GM19395 (cell line): ENCODE measurements at regions not wholly inside any gene's neighbourhood (a gene's known extent, or its start where the extent isn't known, plus 50 kb on each side); places are given as distances from the start of the nearest gene placed in this dataset.

Experiments used
- ATAC-seq: cut with Tn5 transposase; IDR thresholded peaks from one replicate; pipeline ENCODE4 v1.9.1; 2021; ENCODE audit warnings: mild to moderate bottlenecking, moderate library complexity; ENCODE audit not compliant: unreplicated experiment

- ATAC-seq: no peak
These were observed 65.1 kb downstream of the PFDN4 start for GRCh38 chr20:54272901-54273488.

- no peak for ATAC-seq
These were observed 67.6 kb downstream of the PFDN4 start for GRCh38 chr20:54275359-54276111.

GRCh38 chr20:54276577-54277169 is 68.8 kb downstream of the PFDN4 start:
- ATAC-seq: no peak

DNA sequence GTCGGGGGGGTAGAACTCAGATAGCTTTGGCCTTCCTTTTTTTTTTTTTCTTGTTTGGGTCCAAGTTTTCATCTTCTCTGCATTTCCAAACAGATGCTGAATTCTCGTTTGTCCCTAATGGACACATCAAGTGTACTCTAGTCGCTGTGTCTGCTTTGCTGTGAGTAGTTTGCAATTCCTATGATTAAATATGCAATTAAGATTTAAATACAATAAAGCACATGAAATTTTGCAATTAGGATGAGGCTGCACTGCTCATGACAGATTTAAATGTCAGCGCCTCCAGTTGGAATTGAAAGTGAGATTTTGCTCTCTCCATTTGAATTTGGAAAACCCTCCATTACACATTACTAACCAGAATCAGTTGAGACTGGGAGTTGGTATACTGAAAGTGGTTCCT is 70.4 kb downstream of the PFDN4 start:
- ATAC-seq: no peak

GRCh38 chr20:54282625-54283024 is 74.7 kb downstream of the PFDN4 start:
- ATAC-seq: no peak

GRCh38 chr20:54283253-54283652 is 75.4 kb downstream of the PFDN4 start:
- no peak for ATAC-seq

- no peak for ATAC-seq
These were observed 77.2 kb downstream of the PFDN4 start for GRCh38 chr20:54284928-54285704.

GRCh38 chr20:54290636-54291035 is 82.7 kb downstream of the PFDN4 start:
- no peak for ATAC-seq

DNA sequence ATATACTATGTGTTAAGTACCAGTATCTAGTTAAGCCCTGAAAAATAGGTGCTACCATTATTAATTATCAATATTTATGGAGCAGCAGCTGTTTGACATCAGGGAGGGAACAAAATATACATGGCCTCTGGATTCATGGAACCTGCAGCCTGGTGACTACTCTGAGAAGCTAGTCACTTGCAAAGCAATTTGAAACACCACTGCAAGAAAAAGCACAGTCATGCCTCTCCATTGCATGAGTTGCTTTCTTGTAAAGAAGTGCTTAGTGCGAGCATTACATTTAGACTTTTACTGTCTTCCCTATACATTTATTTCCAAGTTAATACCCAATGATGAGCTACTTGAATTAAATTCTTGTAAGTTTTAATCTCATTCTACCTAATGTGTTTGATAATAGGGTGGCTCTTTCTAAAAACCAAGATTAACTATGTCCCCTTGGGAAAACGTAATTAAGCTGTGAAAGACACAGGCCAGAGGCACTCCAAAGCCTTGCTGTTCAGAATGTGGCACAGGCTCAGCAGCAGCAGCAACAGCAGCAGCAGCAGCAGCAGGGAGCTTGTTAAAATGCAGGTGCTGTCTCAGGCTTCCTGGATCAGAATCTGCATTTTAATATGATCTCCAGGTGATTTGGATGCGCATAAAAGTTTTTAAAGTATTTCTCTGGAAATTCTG is 83.6 kb downstream of the PFDN4 start:
- no peak for ATAC-seq

- no peak for ATAC-seq
These were observed 84.3 kb downstream of the PFDN4 start for GRCh38 chr20:54292185-54292584.

GRCh38 chr20:54293526-54293925 is 85.6 kb downstream of the PFDN4 start:
- ATAC-seq: no peak

DNA sequence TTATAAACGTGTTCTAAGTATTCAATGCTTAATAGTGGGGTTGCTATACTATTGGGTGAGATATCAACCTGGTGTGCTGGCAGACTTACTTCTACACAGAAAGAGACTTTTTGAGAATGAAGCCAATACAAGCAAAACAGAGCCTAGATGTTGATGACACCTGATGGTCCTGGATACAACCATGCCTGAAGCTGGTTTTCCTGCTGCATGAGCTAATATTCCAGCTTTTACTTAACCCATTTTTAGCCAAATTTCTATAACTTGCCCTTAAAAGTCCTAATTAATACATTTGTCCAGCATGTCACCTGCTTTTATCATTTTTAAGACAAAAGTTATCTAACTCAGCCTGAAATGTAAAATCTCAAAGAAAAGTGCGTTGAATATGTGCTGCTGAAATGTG is 86.2 kb downstream of the PFDN4 start:
- no peak for ATAC-seq

GRCh38 chr20:54295686-54296085 is 87.8 kb downstream of the PFDN4 start:
- no peak for ATAC-seq

- no peak for ATAC-seq
These were observed 97.5 kb downstream of the PFDN4 start for GRCh38 chr20:54305421-54305820.

GRCh38 chr20:54306985-54307710 is 99.3 kb downstream of the PFDN4 start:
- no peak for ATAC-seq

DNA sequence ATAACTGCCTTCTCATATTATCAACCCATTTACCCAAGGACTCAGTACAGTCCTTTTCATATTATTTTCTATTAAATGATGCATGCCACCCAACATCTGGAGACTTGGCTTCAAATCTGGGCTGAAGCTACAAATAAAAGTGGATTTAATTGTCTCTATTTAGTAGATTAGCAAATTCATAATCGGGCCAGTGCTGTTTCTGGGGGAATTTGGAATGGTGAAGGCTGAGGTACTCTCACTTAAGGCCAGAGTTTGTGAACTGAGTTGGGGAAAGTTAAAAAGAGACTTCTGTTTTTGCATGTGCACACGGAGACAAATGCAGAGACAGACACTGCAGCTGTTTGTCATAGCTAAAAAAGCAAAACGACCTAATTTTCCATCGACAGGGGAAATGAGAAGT is 100.9 kb downstream of the PFDN4 start:
- no peak for ATAC-seq

GRCh38 chr20:54318892-54319291 is 111.0 kb downstream of the PFDN4 start:
- no peak for ATAC-seq

GRCh38 chr20:54320148-54320607 is 112.3 kb downstream of the PFDN4 start:
- ATAC-seq: no peak

GRCh38 chr20:54321352-54322087 is 113.6 kb downstream of the PFDN4 start:
- ATAC-seq: no peak
